ENCODE measurements at regions not wholly inside any gene's neighbourhood (a gene's known extent, or its start where the extent isn't known, plus 50 kb on each side); places are given as distances from the start of the nearest gene placed in this dataset.

DNA sequence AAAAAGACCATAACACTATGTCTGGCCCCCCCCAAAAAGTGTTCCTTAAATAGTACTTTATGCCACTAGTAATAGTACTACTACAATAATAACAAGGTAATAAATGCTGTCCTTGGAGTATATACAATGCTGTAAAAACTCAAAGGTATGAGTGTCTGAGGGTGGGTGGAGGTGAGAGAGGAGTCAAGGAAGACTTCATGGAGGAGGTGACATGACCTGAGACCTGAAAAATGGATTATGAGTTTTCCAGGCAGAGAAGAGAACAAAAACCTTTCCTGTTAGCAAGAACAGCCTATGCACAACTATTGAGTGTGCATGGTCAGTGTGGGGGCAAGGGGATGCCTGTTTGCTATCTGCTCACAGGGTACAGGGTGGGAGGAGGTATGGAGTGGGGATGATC, 290.2 kb upstream of the USP24 start:
- DNase-seq (ENCODE audit: low read depth), result no peak

DNA sequence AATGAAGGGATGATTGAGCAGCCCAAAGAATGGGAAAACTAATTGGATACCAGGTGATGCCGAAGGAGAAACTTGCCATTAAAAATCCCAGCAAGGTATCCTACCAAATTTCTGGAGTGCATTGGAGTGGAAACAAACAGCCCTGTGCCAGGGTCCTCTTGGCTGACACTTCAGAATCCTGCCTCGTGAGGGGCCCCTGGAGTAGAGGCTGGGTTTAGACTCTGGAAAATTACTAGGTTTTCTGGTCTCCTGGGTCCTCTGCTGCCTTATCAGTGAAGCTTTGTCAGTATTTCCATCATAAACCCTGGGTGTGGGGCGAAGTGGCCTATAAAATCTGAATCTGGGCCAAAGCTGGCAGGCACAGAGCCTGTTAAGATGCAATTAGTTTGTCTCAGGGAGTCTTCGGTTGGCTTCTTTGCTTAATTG, 289.2 kb upstream of the USP24 start:
- no peak for DNase-seq (ENCODE audit: low read depth)

GRCh38 chr1:55503663-55504305, 288.6 kb upstream of the USP24 start:
- no peak for DNase-seq (ENCODE audit: low read depth)

- no peak for DNase-seq (ENCODE audit: low read depth)
Measured at GRCh38 chr1:55500601-55501000, 285.4 kb upstream of the USP24 start.

DNA sequence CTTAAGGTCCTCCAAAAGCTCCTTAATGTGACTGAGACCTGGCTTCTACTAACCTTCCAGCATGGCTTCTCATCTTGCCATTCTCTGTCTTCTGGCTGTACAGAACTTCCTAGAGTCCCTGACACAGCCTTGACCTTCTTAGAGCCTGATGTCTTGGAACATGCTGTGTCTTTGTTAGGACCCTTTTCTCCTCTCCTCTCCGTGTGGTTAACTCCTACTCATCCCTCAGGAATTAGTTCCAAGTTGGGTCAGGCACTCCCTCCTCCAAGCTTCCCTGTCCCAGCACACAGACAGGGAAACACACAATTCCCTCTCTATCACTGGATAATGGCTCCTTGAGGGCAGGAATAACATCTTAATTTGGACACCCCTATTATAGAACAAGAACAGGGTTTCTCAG, 275.4 kb upstream of the USP24 start:
- DNase-seq (ENCODE audit: low read depth), result no peak

- DNase-seq (ENCODE audit: low read depth), result no peak
Measured at GRCh38 chr1:55484173-55484572, 269.0 kb upstream of the USP24 start.

GRCh38 chr1:55483523-55483922, 268.4 kb upstream of the USP24 start:
- peak; percentile 18 for DNase-seq (ENCODE audit: low read depth)

DNA sequence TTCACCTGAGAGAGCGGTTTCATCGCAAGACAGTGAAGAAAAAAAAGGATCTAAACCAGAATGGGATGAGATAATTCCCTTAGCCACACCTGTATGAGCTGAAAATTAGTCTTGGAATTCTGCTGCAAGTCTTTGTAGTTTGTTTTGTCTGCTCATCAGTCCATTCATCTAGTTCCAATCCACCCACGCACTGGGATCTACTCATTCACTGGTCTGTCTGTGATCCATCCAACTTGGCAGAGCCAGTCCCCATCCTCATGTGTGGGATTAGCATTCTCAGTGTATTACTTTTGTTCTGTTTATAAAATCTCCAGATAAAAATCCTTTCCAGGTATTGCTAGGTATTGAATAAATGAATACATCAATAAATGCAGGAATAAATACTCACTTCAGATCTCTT, 266.5 kb upstream of the USP24 start:
- no peak for DNase-seq (ENCODE audit: low read depth)

GRCh38 chr1:55480029-55480795, 265.0 kb upstream of the USP24 start:
- DNase-seq (ENCODE audit: low read depth), result no peak

DNA sequence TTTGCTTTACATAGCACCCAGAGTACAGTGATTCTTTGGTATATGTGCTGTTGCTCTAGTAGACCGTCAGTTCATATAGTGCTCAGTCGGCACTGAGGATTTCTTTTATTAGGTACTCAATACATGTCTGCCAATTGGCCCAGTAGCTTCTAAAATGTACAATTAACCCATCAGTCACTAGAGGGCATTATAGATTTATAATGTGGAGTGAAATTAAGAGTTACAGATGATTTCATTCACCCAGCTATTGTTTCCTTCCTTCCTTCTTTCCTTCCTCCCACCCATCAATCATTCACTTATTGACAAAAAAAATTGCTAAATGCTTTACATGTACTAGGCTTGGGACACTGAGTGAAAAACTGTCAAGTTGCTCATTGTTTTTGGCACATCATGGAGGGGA, 263.6 kb upstream of the USP24 start:
- DNase-seq (ENCODE audit: low read depth), result no peak

GRCh38 chr1:55477953-55478352, 262.8 kb upstream of the USP24 start:
- no peak for DNase-seq (ENCODE audit: low read depth)

GRCh38 chr1:55476445-55477015, 261.4 kb upstream of the USP24 start:
- no peak for DNase-seq (ENCODE audit: low read depth)

DNA sequence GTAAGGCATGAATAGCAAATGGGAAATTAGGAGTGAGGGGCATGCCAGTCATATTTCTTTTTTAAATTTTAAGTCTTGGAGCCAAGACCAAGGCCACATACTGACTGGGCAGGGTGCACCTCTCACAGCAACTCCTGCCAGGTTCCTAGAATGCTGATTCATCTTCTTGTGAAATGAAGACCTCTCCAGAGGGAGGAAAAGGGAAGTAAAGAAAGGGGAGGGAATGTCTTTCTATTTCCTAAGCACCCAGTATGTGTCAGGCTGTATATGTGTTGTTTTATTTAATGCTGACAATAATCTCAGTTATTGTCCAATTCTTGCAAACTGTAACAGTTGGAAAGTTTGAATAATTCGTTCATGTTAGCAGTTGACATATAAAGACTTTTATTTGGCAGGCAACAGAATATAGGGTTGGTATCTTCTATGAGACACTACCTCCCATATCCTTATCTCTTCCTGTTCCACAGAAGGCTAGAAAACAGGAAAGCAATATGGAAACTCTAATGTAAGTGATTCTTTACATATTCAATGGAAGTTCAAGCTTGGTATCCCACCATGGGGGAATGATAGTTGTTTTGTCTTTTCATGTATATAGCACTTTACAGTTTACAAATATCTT, 259.1 kb upstream of the USP24 start:
- peak; percentile 68 for DNase-seq (ENCODE audit: low read depth)

DNA sequence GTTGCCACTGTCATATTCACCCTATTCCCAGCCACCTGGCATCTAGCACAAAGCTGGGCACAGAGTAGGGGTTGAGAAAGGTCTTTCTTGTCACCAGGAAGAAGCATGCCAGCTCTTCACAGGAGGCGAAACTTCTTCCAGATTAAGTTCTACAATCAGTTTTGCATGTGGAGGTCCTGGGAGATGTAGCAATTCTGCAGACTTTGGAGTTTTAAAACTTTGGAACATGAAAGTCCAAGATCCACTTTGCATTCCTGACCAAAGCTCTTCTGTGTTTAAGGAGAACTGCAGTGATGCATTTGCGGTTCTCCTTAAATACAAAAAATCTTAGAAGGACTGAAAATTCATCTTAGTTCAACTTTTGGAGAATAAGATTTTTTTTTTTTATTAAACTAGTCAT, 258.5 kb upstream of the USP24 start:
- DNase-seq (ENCODE audit: low read depth), result no peak

GRCh38 chr1:55472784-55473183, 257.6 kb upstream of the USP24 start:
- no peak for DNase-seq (ENCODE audit: low read depth)

DNA sequence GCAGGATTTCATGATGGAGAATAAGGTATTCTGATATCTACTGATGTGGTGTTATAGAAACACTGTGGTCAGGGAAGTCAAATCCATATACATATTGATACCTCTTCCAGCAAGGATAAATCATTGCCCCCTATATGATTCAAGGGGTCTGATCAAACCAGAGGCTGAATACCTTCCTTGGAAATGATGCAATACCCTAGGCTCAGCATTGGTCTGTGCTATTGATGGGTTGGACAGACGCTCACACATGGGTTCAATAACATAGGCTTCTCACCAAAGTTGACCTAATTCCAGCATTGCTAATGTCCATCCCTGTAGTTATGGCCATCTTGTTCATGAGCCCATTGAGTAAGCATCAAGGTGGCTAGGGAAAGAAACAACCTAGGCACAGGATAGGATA, 257.0 kb upstream of the USP24 start:
- no peak for DNase-seq (ENCODE audit: low read depth)

DNA sequence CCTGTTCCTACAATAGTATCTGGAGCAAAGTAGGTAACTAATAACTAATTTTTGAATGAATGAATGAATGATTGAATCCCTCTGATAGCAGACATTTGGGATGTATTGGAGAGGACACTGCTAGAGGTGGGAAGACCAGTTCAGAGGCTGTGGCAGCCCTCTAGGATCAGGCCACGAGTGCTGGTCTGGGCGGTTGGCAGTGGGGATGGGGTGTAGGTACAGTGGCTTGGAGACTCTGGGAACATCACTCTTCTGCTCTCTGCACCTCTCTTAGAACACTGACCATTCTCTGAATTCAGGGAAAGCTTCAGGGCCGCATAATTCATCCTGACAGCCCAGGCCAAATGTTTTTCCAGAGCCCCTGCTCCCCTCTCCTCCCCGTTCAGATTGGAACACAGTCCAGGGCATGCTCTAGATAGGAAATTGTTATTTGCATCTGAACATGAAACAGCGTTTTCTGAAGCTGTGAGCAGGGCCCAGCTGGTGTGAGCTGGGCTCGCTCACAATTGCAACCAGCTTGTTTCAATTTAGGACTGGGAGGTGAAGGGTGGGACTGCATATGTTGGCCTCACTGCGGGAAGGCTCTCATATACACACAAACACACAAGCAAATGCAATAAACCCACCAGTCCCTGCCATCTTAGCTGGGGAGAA, 253.1 kb upstream of the USP24 start:
- DNase-seq (ENCODE audit: low read depth), result no peak

DNA sequence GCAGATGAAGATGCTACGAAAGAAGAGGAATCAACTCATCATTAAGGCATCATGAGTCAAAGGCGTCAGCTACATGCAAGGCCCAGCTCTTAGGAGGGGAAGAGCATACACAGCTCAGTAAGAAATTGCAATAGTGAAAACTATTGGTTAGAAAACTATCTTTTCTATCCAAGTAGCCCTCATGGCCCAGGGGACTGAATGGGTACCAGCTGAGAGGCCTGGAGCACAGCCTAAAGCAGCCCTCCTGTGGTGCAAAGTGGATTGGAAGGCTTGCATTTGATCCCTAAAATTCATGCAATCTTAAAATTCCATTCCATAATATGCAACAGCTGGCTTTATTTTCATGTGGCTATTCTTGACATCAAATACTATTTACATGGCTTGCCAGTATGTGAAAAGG, 251.8 kb upstream of the USP24 start:
- DNase-seq (ENCODE audit: low read depth), result no peak

DNA sequence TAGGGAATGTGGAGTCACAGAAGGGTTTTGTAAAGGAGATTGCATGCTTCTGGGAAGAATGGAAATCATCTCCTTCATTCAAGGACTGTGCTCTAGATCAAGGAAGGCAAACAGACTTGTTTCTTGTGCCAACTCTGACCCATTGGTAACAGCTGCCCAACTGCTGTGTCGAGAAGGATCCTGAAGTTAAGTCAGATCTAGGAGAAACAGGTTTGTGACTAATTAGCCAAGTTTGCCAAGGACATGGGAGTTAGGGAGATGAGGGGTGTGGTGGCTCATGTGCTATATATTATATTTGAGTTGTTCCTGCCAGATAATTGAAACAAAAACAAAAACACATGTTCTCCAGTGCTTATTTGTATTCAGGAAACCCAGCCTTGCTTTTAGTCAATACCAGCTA, 251.2 kb upstream of the USP24 start:
- no peak for DNase-seq (ENCODE audit: low read depth)

DNA sequence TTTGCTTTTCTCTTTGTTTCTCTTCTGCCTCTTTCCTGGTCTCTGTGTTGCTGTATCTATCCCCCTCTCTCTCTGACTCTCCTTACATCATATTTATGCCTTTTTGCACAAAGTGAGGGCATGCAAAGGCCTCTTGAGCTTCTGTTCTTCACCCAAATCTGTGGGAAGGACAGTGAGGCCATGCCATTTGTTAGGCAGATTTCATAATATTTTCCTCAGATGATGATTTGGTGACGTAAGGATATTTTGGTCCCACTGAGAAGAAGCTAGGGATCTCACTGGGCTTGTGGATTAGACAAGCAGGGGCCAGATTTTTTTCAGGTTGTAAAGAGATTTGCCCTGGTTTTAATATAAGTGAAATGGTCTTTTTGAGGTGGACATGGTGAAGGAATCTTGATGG, 249.4 kb upstream of the USP24 start:
- DNase-seq (ENCODE audit: low read depth), result no peak

DNA sequence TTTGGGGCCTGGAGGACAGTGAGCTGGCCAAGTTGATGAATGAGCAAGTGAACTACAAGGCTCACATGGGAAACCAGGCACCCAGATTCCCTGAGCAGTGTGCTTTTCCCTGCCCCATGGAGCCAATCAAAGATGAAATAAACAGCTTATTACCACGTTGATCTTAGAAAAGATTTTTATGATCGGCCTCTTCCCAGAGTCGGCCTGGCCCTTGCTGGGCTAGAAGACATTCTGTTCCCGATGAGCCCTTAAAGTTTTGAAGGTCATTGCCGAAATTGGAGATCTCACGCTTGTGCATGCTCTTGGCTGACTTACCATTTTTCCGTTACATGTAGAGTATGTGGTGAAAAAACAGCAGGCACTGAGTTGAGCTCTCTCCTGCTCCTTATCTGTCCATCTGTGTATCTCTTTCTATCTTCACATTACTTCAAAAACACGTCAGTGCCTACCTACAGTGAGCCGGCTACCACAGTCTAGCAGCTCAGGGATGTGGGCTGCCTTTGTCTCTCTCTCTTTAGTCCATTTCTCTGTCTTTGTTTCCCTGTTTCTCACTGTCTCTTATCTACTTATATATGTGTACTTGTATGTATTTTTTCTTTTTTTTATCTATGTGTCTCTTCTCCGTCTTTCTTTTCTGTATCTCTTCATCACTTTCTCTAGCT, 248.8 kb upstream of the USP24 start:
- no peak for DNase-seq (ENCODE audit: low read depth)

DNA sequence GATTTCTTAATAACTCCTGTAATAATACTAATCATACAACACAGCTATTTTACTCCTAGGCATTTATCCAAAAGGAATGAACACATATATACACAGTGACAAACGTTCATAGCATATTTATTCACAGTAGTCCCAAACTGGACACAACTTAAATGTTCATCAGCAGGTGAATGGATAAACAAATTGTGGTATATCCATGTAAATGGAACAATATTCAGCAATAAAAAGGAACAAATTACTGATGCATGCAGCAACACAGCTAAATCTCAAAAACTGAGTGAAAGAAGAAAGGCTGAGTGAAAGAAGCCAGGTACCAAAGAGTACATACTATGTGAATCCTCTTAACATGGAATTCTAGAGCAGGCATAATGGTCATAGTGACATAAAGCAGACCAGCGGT, 242.7 kb upstream of the USP24 start:
- no peak for DNase-seq (ENCODE audit: low read depth)
